Spinal cord (tissue), 1 donor: ENCODE measurements at regions not wholly inside any gene's neighbourhood (a gene's known extent, or its start where the extent isn't known, plus 50 kb on each side); places are given as distances from the start of the nearest gene placed in this dataset. TPM values are rescaled to one million over a fixed set of nuclear protein-coding genes. Genes with fewer than 3 reads are reported as not detected.

Source experiments
- small RNA-seq: library from RNA; depleted of rRNA; stranded (forward); fragments of <200 nt; gene quantifications from one replicate; pipeline ENCODE3, GENCODE V24; 2014; ENCODE audit warnings: low replicate concordance

Small RNAs in the stretch of these regions (small RNA-seq; reads per million reads assigned to genes)
- gene MIR6076, result not detected
